ENCODE measurements at regions not wholly inside any gene's neighbourhood (a gene's known extent, or its start where the extent isn't known, plus 50 kb on each side); places are given as distances from the start of the nearest gene placed in this dataset.
"Not testable (repeated sequence)": the region's sequence is repeated elsewhere in the genome, so short reads cannot be mapped to it uniquely, and the experiment has no call there.

DNA sequence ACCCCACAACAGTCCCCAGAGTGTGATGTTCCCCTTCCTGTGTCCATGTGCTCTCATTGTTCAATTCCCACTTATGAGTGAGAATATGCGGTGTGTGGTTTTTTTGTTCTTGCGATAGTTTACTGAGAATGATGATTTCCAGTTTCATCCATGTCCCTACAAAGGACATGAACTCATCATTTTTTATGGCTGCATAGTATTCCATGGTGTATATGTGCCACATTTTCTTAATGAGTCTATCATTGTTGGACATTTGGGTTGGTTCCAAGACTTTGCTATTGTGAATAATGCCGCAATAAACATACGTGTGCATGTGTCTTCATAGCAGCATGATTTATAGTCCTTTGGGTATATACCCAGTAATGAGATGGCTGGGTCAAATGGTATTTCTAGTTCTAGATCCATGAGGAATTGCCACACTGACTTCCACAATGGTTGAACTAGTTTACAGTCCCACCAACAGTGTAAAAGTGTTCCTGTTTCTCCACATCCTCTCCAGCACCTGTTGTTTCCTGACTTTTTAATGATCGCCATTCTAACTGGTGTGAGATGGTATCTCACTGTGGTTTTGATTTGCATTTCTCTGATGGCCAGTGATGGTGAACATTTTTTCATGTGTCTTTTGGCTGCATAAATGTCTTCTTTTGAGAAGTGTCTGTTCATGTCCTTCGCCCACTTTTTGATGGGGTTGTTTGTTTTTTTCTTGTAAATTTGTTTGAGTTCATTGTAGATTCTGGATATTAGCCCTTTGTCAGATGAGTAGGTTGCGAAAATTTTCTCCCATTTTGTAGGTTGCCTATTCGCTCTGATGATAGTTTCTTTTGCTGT lies 120.0 kb downstream of the GOSR1 start:
- H3K27ac Mint-ChIP-seq; DNase-seq (ENCODE audit: low spot score); CTCF ChIA-PET; H3K27me3 Mint-ChIP-seq (ENCODE audit: low read depth); H3K4me3 Mint-ChIP-seq; ATAC-seq: not testable (repeated sequence)
- Mint-ChIP-seq H3K4me1 (peaks cover 26% of the 10 kb centered on the region), H3K9me3 (peaks cover 18% of the 10 kb centered on the region), H3K36me3 (peaks cover 22% of the 10 kb centered on the region)
- POLR2A ChIA-PET: interaction anchor here (0.7 kb wide), 1 partner anchor 199 kb away, joined by 4 read pairs; no protein-coding TSS in a partner anchor

DNA sequence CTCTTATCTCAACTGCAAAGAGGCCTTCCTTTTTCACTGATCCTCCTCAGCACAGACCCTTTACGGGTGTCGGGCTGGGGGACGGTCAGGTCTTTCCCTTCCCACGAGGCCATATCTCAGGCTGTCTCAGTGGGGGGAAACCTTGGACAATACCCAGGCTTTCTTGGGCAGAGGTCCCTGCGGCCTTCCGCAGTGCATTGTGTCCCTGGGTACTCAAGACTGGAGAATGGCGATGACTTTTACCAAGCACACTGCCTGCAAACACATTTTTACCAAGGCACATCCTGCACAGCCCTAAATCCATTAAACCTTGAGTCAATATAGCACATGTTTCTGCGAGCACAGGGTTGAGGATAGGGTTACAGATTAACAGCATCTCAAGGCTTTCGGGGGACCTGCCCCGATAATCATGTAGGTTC lies 117.8 kb downstream of the GOSR1 start:
- POLR2A ChIA-PET: not testable (repeated sequence)
- peak overlapping the region; percentile 1 for H3K27ac Mint-ChIP-seq
- H3K4me1 Mint-ChIP-seq: peaks cover 24% of the 10 kb centered on the region

DNA sequence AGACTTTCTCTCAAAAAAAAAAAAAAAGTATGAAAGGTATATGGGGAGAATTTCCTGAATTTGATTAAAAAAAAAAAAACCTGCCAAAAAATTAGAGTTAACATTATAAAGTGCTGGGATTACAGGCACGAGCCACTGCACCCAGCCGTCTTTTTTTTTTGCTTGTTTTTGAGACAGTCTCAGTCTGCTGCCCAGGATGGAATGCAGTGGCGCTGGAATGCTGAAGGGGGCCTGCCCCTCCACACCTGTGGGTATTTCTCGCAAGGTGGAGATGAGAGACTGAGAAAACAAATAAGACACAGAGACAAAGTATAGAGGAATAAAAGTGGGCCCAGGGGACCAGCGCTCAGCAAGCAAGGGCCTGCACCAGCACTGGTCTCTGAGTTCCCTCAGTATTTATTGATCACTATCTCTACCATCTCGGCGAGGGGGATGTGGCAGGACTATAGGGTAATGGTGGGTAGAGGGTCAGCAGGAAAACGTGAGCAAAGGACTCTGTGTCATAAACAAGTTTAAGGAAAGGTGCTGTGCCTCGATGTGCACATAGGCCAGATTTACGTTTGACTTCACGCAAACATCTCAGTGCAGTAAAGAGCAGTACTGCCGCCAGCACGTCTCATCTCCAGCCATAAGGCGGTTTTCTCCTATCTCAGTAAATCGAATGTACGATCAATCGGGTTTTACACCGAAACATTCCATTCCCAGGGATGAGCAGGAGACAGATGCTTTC lies 117.2 kb downstream of the GOSR1 start:
- H3K9me3 Mint-ChIP-seq: peaks cover 18% of the 10 kb centered on the region
- H3K4me1 Mint-ChIP-seq: peaks cover 20% of the 10 kb centered on the region
- H3K36me3 Mint-ChIP-seq: peaks cover 22% of the 10 kb centered on the region
- ChIA-PET POLR2A (interaction anchor here (0.7 kb wide), 1 partner anchor 87 kb away, joined by 3 read pairs; no protein-coding TSS in a partner anchor), CTCF (interaction anchor here (0.6 to 0.7 kb wide), 2 partner anchors 79 to 489 kb away, joined by 3 read pairs; no protein-coding TSS in a partner anchor)
- H3K4me3 Mint-ChIP-seq: no peak overlapping the region
- DNase-seq (ENCODE audit: low spot score): no peak
- peaks cover 5% of the 10 kb centered on the region for H3K27me3 Mint-ChIP-seq (ENCODE audit: low read depth)
- TF ChIP-seq ZNF423 (CRISPR knock-in tag; IDR thresholded peaks at IDR 0.05): no peak
- ATAC-seq: no peak; the same call in 1 of the 2 replicates
- H3K27ac Mint-ChIP-seq: peak overlapping the region; percentile 1

More for the DNA sequence above, 117.8 kb downstream of the GOSR1 start:
- Mint-ChIP-seq H3K9me3 (peaks cover 18% of the 10 kb centered on the region), H3K36me3 (peaks cover 22% of the 10 kb centered on the region)
- H3K27me3 Mint-ChIP-seq (ENCODE audit: low read depth); DNase-seq (ENCODE audit: low spot score); CTCF ChIA-PET; H3K4me3 Mint-ChIP-seq; ATAC-seq: not testable (repeated sequence)

DNA sequence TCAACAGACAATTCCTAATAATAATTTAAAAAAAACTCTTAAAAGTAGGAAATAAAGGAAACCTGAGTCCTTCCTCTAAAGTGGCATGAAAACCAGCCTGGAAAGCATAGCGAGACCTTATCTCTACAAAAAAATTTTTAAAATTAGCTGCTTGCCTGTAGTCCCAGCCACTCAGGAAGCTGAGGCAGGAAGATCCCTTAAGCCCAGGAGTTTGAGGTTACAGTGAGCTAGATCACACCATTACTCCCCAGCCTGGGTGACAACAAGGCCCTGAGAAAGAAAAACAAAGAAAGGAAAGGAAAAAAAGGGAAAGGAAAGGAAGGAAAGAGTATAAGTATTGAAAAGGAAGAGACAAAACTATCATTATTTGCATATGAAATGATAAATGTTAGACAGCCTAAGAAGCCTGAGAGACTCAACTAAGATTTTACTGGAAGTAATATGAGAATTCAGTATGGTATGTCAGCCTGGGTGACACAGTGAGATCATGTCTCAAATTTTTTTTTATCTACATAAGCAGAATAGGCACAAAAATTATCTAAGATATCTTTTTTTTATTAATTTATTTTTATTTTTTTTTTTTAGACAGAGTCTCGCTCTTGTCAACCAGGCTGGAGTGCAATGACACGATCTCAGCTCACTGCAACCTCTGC lies 113.0 kb downstream of the GOSR1 start:
- no peak for TF ChIP-seq IRF2 (CRISPR knock-in tag; IDR thresholded peaks at IDR 0.05; ENCODE audit: borderline replicate concordance, low read depth)
- no peak for TF ChIP-seq CREM (CRISPR knock-in tag; IDR thresholded peaks at IDR 0.05)
- TF ChIP-seq, protein P1, sequence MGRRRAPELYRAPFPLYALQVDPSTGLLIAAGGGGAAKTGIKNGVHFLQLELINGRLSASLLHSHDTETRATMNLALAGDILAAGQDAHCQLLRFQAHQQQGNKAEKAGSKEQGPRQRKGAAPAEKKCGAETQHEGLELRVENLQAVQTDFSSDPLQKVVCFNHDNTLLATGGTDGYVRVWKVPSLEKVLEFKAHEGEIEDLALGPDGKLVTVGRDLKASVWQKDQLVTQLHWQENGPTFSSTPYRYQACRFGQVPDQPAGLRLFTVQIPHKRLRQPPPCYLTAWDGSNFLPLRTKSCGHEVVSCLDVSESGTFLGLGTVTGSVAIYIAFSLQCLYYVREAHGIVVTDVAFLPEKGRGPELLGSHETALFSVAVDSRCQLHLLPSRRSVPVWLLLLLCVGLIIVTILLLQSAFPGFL (CRISPR knock-in tag; IDR thresholded peaks at IDR 0.05; ENCODE audit: borderline replicate concordance): no peak
- TF ChIP-seq, protein P2, sequence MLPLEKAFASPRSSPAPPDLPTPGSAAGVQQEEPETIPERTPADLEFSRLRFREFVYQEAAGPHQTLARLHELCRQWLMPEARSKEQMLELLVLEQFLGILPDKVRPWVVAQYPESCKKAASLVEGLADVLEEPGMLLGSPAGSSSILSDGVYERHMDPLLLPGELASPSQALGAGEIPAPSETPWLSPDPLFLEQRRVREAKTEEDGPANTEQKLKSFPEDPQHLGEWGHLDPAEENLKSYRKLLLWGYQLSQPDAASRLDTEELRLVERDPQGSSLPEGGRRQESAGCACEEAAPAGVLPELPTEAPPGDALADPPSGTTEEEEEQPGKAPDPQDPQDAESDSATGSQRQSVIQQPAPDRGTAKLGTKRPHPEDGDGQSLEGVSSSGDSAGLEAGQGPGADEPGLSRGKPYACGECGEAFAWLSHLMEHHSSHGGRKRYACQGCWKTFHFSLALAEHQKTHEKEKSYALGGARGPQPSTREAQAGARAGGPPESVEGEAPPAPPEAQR (CRISPR knock-in tag; IDR thresholded peaks at IDR 0.05): no peak
- TF ChIP-seq, protein P3, sequence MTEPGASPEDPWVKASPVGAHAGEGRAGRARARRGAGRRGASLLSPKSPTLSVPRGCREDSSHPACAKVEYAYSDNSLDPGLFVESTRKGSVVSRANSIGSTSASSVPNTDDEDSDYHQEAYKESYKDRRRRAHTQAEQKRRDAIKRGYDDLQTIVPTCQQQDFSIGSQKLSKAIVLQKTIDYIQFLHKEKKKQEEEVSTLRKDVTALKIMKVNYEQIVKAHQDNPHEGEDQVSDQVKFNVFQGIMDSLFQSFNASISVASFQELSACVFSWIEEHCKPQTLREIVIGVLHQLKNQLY (CRISPR knock-in tag; IDR thresholded peaks at IDR 0.05): no peak
- no peak for TF ChIP-seq CREB1 (CRISPR knock-in tag; IDR thresholded peaks at IDR 0.05)
- TF ChIP-seq NR2C2 (CRISPR knock-in tag; IDR thresholded peaks at IDR 0.05): no peak
- no peak for TF ChIP-seq GTF2I (CRISPR knock-in tag; conservative IDR thresholded peaks at IDR 0.05)
- TF ChIP-seq, protein P4, sequence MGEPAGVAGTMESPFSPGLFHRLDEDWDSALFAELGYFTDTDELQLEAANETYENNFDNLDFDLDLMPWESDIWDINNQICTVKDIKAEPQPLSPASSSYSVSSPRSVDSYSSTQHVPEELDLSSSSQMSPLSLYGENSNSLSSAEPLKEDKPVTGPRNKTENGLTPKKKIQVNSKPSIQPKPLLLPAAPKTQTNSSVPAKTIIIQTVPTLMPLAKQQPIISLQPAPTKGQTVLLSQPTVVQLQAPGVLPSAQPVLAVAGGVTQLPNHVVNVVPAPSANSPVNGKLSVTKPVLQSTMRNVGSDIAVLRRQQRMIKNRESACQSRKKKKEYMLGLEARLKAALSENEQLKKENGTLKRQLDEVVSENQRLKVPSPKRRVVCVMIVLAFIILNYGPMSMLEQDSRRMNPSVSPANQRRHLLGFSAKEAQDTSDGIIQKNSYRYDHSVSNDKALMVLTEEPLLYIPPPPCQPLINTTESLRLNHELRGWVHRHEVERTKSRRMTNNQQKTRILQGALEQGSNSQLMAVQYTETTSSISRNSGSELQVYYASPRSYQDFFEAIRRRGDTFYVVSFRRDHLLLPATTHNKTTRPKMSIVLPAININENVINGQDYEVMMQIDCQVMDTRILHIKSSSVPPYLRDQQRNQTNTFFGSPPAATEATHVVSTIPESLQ (CRISPR knock-in tag; IDR thresholded peaks at IDR 0.05): no peak
- no peak overlapping the region for H3K4me3 Mint-ChIP-seq
- no peak for DNase-seq (ENCODE audit: low spot score)
- ATAC-seq: no peak
- H3K9me3 Mint-ChIP-seq: peaks cover 15% of the 10 kb centered on the region
- H3K27me3 Mint-ChIP-seq (ENCODE audit: low read depth): peaks cover 2% of the 10 kb centered on the region; the same call in 1 of the 2 replicates
- no peak overlapping the region for H3K27ac Mint-ChIP-seq
- ChIA-PET POLR2A (no interaction called here), CTCF (interaction anchor here (0.9 kb wide), 1 partner anchor 113 kb away, joined by 4 read pairs; the partner anchor contains the start of gene GOSR1)
- H3K36me3 Mint-ChIP-seq: peaks cover 4% of the 10 kb centered on the region
- peaks cover 13% of the 10 kb centered on the region for H3K4me1 Mint-ChIP-seq

All from WTC11 (cell line).